ENCODE measurements at regions not wholly inside any gene's neighbourhood (a gene's known extent, or its start where the extent isn't known, plus 50 kb on each side); places are given as distances from the start of the nearest gene placed in this dataset.
A peak's percentile ranks its signal among the peaks of the same experiment; 100 is the strongest.
"Not testable (repeated sequence)": the region's sequence is repeated elsewhere in the genome, so short reads cannot be mapped to it uniquely, and the experiment has no call there.

- DNase-seq = no peak
Observed at GRCh38 chr3:163601426-163601825, 1476.9 kb downstream of the SI start.

GRCh38 chr3:163587342-163587741 is 1491.0 kb downstream of the SI start:
- DNase-seq = no peak

GRCh38 chr3:163582967-163583366 is 1495.3 kb downstream of the SI start:
- DNase-seq = no peak

- DNase-seq = no peak
Observed at GRCh38 chr3:163577271-163577670, 1501.0 kb downstream of the SI start.

- DNase-seq = no peak
Observed at GRCh38 chr3:163576314-163576713, 1502.0 kb downstream of the SI start.

GRCh38 chr3:163573324-163573723 is 1505.0 kb downstream of the SI start:
- DNase-seq = no peak

GRCh38 chr3:163572856-163573255 is 1505.4 kb downstream of the SI start:
- no peak for DNase-seq

GRCh38 chr3:163563485-163563884 is 1514.8 kb downstream of the SI start:
- DNase-seq = no peak

- DNase-seq = no peak
Observed at GRCh38 chr3:163562625-163563024, 1515.7 kb downstream of the SI start.

- no peak for DNase-seq
Observed at GRCh38 chr3:163561151-163561550, 1517.1 kb downstream of the SI start.

- DNase-seq = no peak
Observed at GRCh38 chr3:163560459-163560858, 1517.8 kb downstream of the SI start.

GRCh38 chr3:163556813-163557523 is 1521.3 kb downstream of the SI start:
- DNase-seq = no peak

GRCh38 chr3:163555918-163556317 is 1522.4 kb downstream of the SI start:
- DNase-seq = no peak

GRCh38 chr3:163552659-163552966 is 1525.7 kb downstream of the SI start:
- DNase-seq = no peak

- DNase-seq = not testable (repeated sequence)
Observed at GRCh38 chr3:163551915-163552658, 1526.2 kb downstream of the SI start.

- DNase-seq = peak; percentile 69
Observed at GRCh38 chr3:163548015-163548414, 1530.3 kb downstream of the SI start.

GRCh38 chr3:163547014-163547685 is 1531.1 kb downstream of the SI start:
- DNase-seq = peak; percentile 68

- DNase-seq = no peak
Observed at GRCh38 chr3:163543662-163544061, 1534.6 kb downstream of the SI start.

- DNase-seq = no peak
Observed at GRCh38 chr3:163541629-163542028, 1536.7 kb downstream of the SI start.

- DNase-seq = no peak
Observed at GRCh38 chr3:163538387-163538786, 1539.9 kb downstream of the SI start.

- no peak for DNase-seq
Observed at GRCh38 chr3:163533381-163533780, 1544.9 kb downstream of the SI start.

GRCh38 chr3:163523375-163523774 is 1554.9 kb downstream of the SI start:
- no peak for DNase-seq

GRCh38 chr3:163521261-163521660 is 1557.0 kb downstream of the SI start:
- DNase-seq = no peak

GRCh38 chr3:163518065-163518464 is 1560.2 kb downstream of the SI start:
- DNase-seq = no peak

Data from NCI-H524 treated with DMSO at 0.1 percent for 48 hours (cell line).